GM10266 (cell line): ENCODE measurements at regions not wholly inside any gene's neighbourhood (a gene's known extent, or its start where the extent isn't known, plus 50 kb on each side); places are given as distances from the start of the nearest gene placed in this dataset.
"Not testable (repeated sequence)": the region's sequence is repeated elsewhere in the genome, so short reads cannot be mapped to it uniquely, and the experiment has no call there.

Source experiments
- DNase-seq: peaks from one replicate; pipeline ENCODE4 v3.0.0; 2012; ENCODE audit errors: extremely low spot score
- CTCF ChIP-seq: IDR thresholded peaks from 2 replicates; pipeline ENCODE4 v1.5.1; 2012; ENCODE audit warnings: mild to moderate bottlenecking, low read depth; ENCODE audit not compliant: control insufficient read depth, insufficient read depth; ENCODE audit errors: missing control alignments

- DNase-seq = no peak
- no peak for TF ChIP-seq CTCF
Observed at GRCh38 chr2:8125741-8126711, 555.8 kb upstream of the ID2 start.

GRCh38 chr2:8126783-8127182, 555.1 kb upstream of the ID2 start:
- DNase-seq = no peak
- TF ChIP-seq CTCF = no peak

- not testable (repeated sequence) for DNase-seq
Observed at GRCh38 chr2:8131423-8131822, 550.4 kb upstream of the ID2 start.

- no peak for TF ChIP-seq CTCF
- DNase-seq = no peak
Observed at GRCh38 chr2:8132351-8132831, 549.5 kb upstream of the ID2 start.

- no peak for TF ChIP-seq CTCF
- no peak for DNase-seq
Observed at GRCh38 chr2:8132879-8133278, 549.0 kb upstream of the ID2 start.

- no peak for DNase-seq
- no peak for TF ChIP-seq CTCF
Observed at GRCh38 chr2:8133363-8133762, 548.5 kb upstream of the ID2 start.

GRCh38 chr2:8133913-8134472, 547.9 kb upstream of the ID2 start:
- TF ChIP-seq CTCF = no peak
- DNase-seq = no peak
